Superior temporal gyrus (tissue), 1 donor: ENCODE measurements at regions not wholly inside any gene's neighbourhood (a gene's known extent, or its start where the extent isn't known, plus 50 kb on each side); places are given as distances from the start of the nearest gene placed in this dataset.
"Not testable (repeated sequence)": the region's sequence is repeated elsewhere in the genome, so short reads cannot be mapped to it uniquely, and the experiment has no call there.

Experiments
- DNase-seq: peaks from one replicate; pipeline ENCODE4 v3.0.0-alpha.2; 2016; ENCODE audit errors: extremely low spot score

DNA sequence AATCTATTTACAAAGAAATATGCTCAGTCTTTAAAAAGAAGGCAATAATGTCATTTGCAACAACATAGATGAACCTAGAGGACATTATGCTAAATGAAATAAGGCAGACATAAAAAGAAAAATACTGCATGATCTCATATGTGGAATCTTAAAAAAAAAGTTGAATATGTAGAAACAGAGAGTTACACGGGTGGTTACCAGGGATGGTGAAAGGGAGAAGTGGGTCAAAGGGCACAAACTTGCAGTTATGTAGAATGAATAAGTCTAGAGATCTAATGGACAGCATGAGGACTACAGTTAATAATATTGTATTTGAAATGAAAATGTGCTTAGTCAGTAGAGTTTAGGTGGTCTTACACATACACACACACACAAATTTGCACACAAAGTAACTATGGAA, 88.2 kb upstream of the CCDC71L start:
- no peak for DNase-seq

DNA sequence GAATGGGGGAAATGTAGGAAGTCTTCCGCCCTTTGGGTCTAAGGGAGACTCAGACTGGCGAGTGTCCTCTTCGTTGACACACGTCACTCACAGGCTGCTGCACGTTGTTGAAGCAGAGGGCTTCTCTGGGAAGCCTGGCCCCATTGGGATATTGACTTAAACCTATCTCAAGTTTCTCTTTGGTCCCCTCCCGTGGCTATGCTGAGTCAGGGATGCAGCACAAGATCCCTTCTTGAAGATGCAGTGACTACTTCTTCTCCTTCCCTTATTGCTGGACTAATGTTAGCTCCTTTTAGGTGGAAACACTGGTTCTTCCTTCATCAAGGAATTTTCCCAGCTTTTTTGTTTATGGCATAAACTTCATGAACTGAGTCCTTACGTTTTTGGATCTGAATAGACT, 89.8 kb upstream of the CCDC71L start:
- no peak for DNase-seq

DNA sequence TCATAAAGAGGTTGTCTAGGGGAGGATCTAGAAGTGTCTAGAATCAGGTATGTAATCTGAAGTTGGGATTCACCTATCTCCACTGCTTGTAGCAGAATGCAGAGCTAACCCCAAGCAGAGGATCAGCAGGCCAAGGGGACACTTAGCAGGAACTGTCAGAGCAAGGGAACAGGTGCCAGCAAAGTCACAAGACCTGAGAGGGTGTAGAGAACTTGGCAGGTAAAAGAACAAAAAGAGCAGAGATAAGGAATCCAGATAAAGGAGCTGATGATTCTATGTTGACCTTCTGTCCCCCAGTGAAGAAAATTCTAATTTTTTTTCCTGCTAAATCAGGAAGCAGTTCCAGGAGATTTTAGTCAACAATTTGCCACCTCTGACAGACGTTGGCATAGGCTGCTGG, 91.4 kb upstream of the CCDC71L start:
- no peak for DNase-seq

DNA sequence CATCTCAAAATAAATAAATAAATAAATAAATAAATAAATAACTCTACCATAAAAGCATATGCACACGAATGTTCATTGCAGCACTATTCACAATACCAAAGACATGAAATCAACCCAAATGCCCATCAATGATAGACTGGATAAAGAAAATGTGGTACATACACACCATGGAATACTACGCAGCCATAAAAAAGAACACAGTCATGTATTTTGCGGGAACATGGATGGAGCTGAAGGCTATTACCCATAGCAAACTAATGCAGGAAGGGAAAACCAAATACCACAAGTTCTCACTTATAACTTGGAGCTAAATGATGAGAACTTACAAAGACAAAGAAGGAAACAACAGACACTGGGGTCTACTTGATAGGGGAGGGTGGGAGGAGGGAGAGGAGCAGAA, 94.1 kb upstream of the CCDC71L start:
- DNase-seq: not testable (repeated sequence)

DNA sequence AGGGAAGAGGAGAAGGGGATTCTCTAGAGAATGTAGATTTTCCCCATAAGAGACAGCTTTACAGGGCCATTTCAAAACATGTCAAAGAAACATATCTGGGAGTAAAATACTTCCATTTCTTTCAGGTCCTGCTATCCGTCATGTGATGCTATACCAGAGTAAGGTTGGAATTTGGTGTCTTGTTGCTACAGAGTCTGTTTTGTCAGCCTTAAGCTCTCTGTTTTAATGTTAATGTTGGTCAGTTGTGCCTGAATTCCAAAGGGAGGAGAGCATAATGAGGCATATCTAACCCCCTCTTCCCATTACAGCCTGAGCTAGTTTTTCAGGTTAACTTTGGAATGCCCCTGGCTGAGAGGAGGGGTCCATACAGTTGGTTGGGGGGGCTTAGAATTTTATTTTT, 94.7 kb upstream of the CCDC71L start:
- DNase-seq: no peak

DNA sequence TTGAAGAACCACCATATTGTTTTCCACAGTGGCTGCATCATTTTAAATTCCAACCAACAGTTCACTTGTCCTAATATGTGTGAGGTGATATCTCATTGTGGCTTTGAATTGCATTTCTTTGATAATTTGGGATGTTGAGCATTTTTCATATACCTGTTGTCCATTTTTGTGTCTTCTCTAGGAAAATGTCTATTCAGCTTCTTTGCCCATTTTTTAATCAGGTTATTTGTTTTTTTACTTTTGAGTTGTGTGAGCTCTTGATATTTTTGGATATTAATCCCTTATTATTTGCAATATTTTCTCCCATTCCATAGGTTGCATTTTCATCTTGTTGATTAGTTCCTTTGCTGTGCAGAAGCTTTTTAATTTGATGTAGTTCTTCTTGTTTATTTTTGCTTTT, 95.1 kb upstream of the CCDC71L start:
- DNase-seq: no peak

DNA sequence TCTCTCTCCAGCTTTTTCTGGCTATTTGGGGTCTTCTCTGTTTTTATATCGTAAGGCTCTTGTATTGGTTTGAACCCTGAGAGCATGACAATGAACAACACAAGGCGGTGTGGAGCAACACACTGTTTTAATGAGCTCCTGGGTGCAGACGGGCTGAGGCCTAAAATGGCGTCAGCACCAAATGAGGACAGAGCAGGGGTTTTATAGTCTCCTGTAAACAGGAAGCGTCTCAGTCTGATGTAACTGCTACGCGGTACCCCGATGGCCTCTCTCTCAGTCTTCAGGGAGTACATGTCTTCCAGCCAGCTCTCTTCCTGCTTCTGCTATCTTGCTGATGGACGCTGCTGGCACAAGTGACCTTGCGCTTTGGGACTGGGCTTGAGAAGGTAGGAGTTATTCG, 95.9 kb upstream of the CCDC71L start:
- DNase-seq: no peak

DNA sequence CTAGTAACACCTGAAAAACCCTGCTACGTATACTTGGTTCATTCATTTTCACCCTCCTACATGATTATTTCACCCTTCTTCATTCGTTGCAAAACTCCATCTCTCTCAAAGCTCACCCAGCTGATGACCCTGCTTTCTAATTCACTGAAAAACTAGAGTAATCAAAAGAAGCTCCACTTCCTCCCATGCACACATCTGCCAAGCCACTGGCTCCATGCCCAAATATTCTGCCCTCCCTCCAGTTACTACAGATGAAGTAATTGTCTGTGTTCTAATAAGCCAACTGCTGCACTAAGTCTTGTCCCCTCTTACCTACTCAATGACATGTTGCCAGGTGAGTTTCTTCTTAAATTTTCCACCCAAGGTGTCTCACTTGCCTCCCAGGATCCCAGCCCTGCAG, 96.9 kb upstream of the CCDC71L start:
- DNase-seq: no peak

DNA sequence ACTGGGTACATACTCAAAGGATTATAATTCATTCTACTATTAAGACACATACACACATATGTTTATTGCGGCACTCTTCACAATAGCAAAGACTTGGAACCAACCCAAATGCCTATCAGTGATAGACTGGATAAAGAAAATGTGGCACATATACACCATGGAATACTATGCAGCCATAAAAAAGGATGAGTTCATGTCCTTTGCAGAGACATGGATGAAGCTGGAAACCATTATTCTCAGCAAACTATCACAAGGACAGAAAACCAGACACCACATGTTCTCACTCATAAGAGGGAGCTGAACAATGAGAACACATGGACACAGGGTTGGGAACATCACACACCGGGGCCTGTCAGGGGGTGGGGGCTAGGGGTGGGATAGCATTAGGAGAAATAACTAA, 101.9 kb upstream of the CCDC71L start:
- DNase-seq: not testable (repeated sequence)

DNA sequence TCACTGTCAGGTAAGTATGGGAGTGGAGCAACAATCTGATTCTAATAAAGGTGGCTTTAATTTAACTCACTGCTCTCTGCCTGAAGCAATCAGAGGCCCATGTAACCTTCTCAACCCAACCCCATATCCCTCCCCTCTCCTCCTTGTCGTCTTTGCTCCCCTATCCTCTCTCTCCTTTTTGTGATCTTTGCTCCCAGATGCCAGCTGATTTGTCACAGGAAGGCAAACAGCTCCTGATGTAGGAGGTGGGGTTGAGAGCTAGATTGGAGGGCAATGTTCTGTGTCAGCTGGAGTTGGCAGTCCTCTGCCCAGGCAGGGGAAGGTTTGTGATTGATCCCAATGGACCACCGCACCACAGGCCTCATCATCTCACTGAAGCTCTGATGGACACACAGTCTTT, 101.4 kb upstream of the PIK3CG start:
- no peak for DNase-seq

DNA sequence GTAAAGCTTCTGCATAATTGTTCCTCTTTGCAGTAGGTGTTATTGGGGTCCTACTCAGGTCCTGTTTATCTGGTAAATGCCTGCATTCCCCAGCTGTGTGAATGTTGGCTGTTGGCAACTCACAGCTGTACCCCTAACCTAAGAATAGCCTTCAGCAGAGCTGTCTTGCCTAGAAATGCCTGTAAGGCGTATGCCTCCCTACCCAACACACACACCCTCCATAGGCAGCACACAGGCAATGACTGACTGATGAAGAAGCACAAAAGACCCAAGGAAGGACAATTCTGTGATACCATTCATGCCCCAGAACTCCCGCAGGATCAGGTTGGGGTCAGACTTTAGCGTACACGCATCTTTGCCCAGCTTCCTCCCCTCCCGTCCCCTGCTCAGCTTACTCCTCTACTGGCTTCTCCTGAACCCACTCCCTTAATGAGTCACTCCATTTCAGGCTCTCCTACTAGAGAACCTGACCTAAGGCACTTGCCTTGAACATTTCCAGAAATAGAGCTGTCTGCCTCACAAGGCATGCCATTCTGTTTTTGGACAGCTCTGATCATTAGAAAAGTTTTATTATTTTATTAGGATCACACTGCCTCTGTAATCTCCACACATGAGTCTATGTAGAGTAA, 99.2 kb upstream of the PIK3CG start:
- no peak for DNase-seq

DNA sequence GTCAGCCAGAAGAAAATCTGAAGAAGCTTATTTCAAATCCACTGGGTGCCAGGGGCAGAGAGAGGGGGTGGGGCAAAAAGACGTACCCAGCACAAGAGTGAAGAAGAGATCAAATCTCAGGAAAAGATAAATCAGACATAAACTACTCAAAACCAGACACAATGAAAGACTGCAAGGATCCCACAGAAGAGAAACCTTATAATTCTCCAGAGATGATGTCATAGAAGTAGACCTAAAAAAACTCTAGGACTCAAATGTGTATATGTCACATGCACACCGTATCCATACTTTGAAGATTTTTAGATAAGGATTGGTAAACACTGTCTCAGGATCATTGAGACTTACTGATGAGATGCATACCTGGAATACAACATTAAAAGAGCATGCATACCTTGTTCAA, 98.5 kb upstream of the PIK3CG start:
- DNase-seq: no peak

DNA sequence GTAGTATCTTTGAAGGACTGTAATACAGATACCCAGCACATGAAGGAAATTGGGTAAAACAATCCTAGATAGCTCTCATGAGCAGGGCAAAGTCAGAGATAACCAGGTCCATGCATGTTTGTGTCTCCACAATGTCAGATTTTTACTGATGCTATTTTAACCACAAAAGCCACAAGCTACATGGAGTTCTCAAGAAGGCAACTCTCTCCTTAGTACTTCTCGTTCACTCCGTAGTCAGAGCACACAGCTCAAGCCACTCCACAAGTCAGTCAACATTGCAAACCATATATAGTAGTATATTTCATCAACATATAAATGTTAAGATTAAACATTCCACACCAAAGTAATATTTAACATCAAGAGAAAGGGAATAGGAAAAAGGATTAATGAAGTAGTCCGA, 98.0 kb upstream of the PIK3CG start:
- DNase-seq: no peak

DNA sequence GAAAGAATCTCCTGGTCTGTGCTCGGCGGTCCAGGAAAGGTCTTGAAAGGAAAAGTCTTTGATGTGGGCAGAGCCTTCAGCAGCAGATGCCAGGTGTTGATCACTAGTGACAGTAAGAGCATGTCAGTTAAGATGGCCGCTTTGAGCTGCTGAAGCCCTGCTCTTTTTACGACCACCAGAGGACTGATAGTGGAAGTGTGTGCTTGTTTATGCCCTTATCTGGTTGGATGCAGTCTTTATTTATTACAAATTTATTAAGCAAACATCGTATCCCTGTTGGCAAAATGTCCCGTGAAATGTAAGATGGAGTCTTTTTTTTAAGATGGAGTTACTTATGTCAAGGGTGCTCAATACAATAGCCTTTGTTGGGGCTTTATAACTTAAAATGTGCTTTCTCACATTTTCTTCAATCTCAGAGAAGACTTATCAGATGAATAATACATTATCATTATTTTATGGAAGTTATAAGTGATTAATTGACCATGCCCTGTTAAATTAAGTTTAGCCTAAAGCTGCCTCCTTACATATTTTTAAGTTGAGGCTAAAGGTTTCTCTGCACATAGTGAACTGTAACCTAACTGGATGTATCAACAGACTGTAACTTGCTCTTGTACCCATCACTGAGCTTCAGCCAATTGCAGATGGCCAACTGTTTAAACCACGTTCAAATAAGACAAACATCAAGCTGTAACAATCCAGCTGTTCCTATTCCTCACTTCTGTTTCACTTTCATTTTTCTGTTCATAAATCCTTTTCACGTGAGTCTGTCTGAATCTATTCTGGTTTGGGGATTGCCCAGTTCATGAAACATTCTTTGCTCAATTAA, 97.4 kb upstream of the PIK3CG start:
- no peak for DNase-seq

DNA sequence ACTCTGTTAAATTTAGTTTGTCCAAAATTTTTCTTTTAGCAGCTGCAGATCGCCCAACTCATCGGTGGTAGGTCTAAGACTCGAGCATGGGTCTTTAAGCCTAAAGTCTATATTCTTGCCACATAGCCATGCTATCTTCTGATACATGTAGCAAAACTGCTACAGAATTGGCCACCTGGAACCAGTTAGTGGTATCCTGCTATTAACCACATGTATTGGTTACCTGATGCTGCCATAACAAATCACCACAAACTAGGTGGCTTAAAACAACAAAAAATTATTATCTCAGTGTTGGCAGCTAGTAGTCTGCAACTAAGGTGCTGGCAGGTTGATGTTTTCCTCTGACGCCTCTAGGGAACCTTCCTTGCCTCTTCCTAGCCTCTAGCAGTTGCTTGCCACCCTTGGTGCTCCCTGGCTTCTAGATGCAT, 96.7 kb upstream of the PIK3CG start:
- DNase-seq: no peak

DNA sequence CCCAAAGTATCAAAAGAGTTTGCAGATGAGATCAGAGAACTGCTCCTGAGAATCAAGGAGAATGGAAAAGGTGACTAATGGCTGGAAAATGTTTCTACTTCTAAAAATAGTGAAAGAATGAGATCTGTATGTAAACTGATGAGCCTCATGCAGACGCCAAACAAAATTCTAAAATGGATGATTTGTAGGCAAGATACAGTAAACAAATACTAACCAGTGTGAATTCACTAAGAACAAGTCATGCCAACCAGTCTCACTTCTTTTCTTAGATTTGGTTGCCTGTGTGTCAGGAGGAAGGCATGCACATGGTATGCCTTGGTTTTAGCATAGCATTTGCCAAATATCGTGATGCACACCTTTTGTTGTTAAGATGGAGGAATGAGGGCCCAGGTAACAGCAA, 94.9 kb upstream of the PIK3CG start:
- no peak for DNase-seq

DNA sequence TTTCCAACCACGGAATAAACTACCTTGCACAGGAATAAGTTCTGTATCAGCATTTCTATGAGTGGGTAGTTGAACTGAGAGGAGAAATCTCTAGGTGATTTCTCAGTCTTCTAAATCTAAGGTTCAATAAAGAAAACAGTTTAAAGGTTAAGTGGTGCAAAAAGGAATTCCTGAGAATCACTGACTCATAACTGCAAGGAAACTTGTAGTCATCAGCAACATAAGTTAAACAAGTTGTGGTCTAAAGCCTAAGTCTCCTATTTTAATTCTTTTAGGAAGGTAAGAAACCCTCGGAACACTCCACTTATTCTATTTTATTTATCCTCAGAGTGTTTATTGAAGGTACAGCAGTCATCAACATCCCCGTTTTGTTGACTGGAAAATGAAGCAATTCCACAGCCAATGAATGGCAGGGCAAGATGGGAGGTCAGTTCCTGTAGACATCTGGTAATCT, 92.4 kb upstream of the PIK3CG start:
- no peak for DNase-seq

DNA sequence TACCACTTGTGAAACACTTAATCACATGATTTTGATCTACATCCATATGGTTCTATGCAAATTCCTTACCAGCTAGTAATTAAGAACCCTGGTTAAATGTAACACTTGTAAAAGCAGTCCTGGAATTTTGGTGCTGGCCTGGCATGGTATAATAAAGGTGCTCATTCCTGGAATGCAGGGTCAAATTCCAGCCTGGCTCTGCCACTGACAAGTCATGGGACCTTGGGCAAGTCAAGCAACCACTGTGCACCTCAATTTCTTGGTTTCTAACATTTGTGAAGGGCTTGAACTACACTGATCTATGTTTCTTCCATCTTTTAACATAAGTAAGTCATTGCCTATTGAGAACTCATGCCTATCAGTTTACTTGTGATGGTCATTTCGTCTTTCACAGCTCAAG, 91.9 kb upstream of the PIK3CG start:
- no peak for DNase-seq

DNA sequence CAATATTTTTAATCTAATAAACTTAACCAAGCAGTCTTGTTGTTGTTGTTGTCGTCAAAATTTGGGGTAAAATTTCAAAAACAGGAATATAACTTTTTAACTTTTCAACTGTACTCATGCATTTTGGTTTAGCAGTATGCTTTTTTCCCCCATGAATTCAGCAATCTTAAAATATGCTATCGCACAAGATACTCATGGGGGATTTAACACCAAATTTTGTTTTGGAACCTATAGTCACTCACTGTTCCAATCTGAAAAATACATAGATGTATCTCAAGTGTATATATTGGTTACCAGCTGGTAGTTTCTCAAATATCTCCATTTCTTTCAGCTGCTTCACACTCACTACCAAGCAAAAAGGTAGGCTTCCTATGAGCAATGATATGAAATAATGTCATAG, 91.4 kb upstream of the PIK3CG start:
- DNase-seq: no peak

DNA sequence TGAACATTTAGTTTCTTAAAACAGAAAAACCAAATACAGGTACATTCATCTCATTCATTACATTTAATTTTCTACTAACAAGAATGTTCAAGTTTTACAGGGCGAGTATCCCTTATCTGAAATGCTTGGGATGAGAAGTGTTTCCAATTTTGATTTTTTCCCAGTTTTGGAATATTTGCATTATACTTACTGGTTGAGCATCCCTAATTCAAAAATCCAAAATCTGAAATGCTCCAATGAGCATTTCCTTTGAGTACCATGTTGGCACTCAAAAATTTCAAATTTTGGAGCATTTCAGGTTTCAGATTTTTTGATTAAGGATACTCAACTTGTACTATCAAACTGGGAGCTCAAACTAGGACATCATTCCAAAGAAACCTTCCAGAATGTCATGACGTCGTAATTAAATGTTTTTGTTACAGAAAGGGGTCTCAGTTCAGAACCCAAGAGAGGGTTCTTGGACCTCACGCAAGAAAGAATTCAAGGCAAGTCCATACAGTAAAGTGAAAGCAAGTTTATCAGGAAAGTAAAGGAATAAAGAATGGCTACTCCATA, 90.8 kb upstream of the PIK3CG start:
- no peak for DNase-seq

DNA sequence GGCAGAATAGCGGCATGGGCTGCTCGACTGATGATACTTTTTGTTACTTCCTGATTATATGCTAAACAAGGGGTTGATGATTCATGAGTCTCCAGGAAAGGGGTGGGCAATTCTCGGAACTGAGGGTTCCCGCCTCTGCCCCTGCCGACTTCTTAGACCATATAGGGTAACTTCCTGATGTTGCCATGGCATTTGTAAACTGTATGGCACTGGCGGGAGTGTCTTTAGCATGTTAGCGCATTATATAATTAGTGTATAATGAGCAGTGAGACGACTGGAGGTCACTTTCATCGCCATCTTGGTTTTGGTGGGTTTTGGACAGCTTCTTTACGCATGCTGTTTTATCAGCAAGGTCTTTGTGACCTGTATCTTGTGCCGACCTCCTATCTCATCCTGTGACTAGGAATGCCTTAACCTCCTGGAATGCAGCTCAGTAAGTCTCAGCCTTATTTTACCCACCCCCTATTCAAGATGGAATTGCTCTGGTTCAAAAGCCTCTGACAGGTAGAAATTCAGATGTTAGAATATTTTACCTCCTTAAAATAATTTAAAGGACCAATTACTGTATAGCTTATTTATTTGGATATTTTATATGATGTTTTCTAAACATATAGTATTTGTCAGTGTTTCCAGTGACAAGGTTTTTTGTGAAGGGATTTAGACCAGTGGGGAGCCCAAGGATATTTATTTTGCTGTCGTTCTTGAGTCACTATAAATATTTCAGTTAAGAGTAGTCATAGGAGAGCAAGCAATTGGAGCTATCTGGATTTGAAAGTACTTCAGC, 90.1 kb upstream of the PIK3CG start:
- DNase-seq: no peak

DNA sequence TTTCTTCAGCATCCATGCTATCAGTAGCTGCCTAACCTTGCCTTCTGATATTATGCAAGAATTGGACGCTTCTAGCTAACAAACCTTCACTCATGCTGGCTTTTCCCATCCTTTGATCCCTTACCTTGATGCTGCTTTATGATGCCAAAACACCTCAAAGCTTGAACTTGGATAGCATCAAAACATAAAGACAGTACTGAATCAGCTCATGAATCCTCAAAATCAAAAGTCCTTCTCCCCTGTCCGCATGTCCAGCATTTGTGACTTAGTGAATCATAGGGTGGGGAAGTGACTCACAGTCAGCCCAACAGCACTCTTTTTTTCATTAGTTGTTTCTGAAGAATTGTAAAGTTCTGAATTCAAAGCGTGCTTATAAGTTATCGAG, 89.5 kb upstream of the PIK3CG start:
- no peak for DNase-seq
